ENCODE measurements at regions not wholly inside any gene's neighbourhood (a gene's known extent, or its start where the extent isn't known, plus 50 kb on each side); places are given as distances from the start of the nearest gene placed in this dataset.

- H3K27ac ChIP-seq (ENCODE audit: low read length) = no peak overlapping the region
- no peaks in the 10 kb centered on the region for H3K9me3 ChIP-seq (ENCODE audit: insufficient read depth, low read length)
- TF ChIP-seq CTCF (IDR thresholded peaks at IDR 0.05; ENCODE audit: low read depth, low read length) (no peak), EZH2phosphoT487 (IDR thresholded peaks at IDR 0.05; ENCODE audit: low read depth) (no peak)
- no peaks in the 10 kb centered on the region for H3K79me2 ChIP-seq (ENCODE audit: low read length)
- no peak overlapping the region for H3K4me2 ChIP-seq (ENCODE audit: low read length)
- no peaks in the 10 kb centered on the region; the same call in 1 of the 2 replicates for H3K27me3 ChIP-seq (ENCODE audit: low read depth, low read length)
- H3K36me3 ChIP-seq (replicated peaks; ENCODE audit: low read depth, low read length) = no peaks in the 10 kb centered on the region
- H2AFZ ChIP-seq (ENCODE audit: low read depth, low read length) = no peak overlapping the region
- H3K4me3 ChIP-seq (ENCODE audit: low read length) = no peak overlapping the region
- H3K4me1 ChIP-seq (ENCODE audit: low read length) = peaks cover 10% of the 10 kb centered on the region
- no peak overlapping the region for H3K9ac ChIP-seq (ENCODE audit: low read length)
- no peaks in the 10 kb centered on the region for H4K20me1 ChIP-seq (ENCODE audit: insufficient read depth, low read length)
Measured at GRCh38 chr2:156155319-156155718, 177.2 kb downstream of the NR4A2 start.

GRCh38 chr2:156151351-156151750, 181.2 kb downstream of the NR4A2 start:
- Histone ChIP-seq H3K4me3 (ENCODE audit: low read length) (no peak overlapping the region), H3K4me2 (ENCODE audit: low read length) (no peak overlapping the region), H3K36me3 (replicated peaks; ENCODE audit: low read depth, low read length) (no peaks in the 10 kb centered on the region), H3K9me3 (ENCODE audit: insufficient read depth, low read length) (no peaks in the 10 kb centered on the region), H3K4me1 (ENCODE audit: low read length) (no peaks in the 10 kb centered on the region), H3K79me2 (ENCODE audit: low read length) (no peaks in the 10 kb centered on the region), H3K27me3 (ENCODE audit: low read depth, low read length) (no peaks in the 10 kb centered on the region), H3K9ac (ENCODE audit: low read length) (no peak overlapping the region), H3K27ac (ENCODE audit: low read length) (no peak overlapping the region), H4K20me1 (ENCODE audit: insufficient read depth, low read length) (no peaks in the 10 kb centered on the region), H2AFZ (ENCODE audit: low read depth, low read length) (no peak overlapping the region)
- no peak for TF ChIP-seq CTCF (IDR thresholded peaks at IDR 0.05; ENCODE audit: low read depth, low read length)
- no peak for TF ChIP-seq EZH2phosphoT487 (IDR thresholded peaks at IDR 0.05; ENCODE audit: low read depth)

- Histone ChIP-seq H3K79me2 (ENCODE audit: low read length) (no peaks in the 10 kb centered on the region), H3K4me3 (ENCODE audit: low read length) (no peak overlapping the region), H3K4me2 (ENCODE audit: low read length) (no peak overlapping the region), H3K27me3 (ENCODE audit: low read depth, low read length) (no peaks in the 10 kb centered on the region), H3K4me1 (ENCODE audit: low read length) (no peaks in the 10 kb centered on the region), H3K9me3 (ENCODE audit: insufficient read depth, low read length) (no peaks in the 10 kb centered on the region), H2AFZ (ENCODE audit: low read depth, low read length) (no peak overlapping the region), H3K36me3 (replicated peaks; ENCODE audit: low read depth, low read length) (no peaks in the 10 kb centered on the region), H3K27ac (ENCODE audit: low read length) (no peak overlapping the region), H4K20me1 (ENCODE audit: insufficient read depth, low read length) (no peaks in the 10 kb centered on the region), H3K9ac (ENCODE audit: low read length) (no peak overlapping the region)
- TF ChIP-seq EZH2phosphoT487 (IDR thresholded peaks at IDR 0.05; ENCODE audit: low read depth) (no peak), CTCF (IDR thresholded peaks at IDR 0.05; ENCODE audit: low read depth, low read length) (no peak)
Measured at GRCh38 chr2:156147594-156148330, 184.8 kb downstream of the NR4A2 start.

- Histone ChIP-seq H3K79me2 (ENCODE audit: low read length) (no peaks in the 10 kb centered on the region), H3K4me1 (ENCODE audit: low read length) (no peaks in the 10 kb centered on the region), H2AFZ (ENCODE audit: low read depth, low read length) (no peak overlapping the region), H3K9ac (ENCODE audit: low read length) (no peak overlapping the region), H3K4me2 (ENCODE audit: low read length) (no peak overlapping the region), H3K27ac (ENCODE audit: low read length) (no peak overlapping the region), H4K20me1 (ENCODE audit: insufficient read depth, low read length) (no peaks in the 10 kb centered on the region), H3K4me3 (ENCODE audit: low read length) (no peak overlapping the region), H3K27me3 (ENCODE audit: low read depth, low read length) (no peaks in the 10 kb centered on the region), H3K9me3 (ENCODE audit: insufficient read depth, low read length) (no peaks in the 10 kb centered on the region), H3K36me3 (replicated peaks; ENCODE audit: low read depth, low read length) (no peaks in the 10 kb centered on the region)
- TF ChIP-seq EZH2phosphoT487 (IDR thresholded peaks at IDR 0.05; ENCODE audit: low read depth) (no peak), CTCF (IDR thresholded peaks at IDR 0.05; ENCODE audit: low read depth, low read length) (no peak)
Measured at GRCh38 chr2:156145976-156146375, 186.5 kb downstream of the NR4A2 start.
